Activated naive CD8-positive, alpha-beta T cell treated with anti-CD3 and anti-CD28 coated beads, Interleukin-2, amount 10 ng/mL, durations not matched to agents 7 days and 5 days (primary cell): ENCODE measurements at regions not wholly inside any gene's neighbourhood (a gene's known extent, or its start where the extent isn't known, plus 50 kb on each side); places are given as distances from the start of the nearest gene placed in this dataset.

Source experiments
- ATAC-seq: fragments of 150-1000 bp; cut with Tn5 transposase; one replicate; pipeline ENCODE4 v1.10.0; 2021; ENCODE audit warnings: low read depth, moderate library complexity
- POLR2A ChIA-PET: fragments of 350-600 bp; sonication (Branson Sonifier 250); formaldehyde crosslinking; loops from one replicate; lab custom pipeline; 2021; ENCODE audit warnings: antibody characterized with exemption; lab: Charles Lee
- DNase-seq: peaks from one replicate; pipeline ENCODE4 v3.0.0; 2021
- H3K27ac Mint-ChIP-seq: one replicate; pipeline ENCODE4 v1.8.0; 2022; ENCODE audit warnings: mild to moderate bottlenecking, mixed read lengths
- H3K27me3 Mint-ChIP-seq: one replicate; pipeline ENCODE4 v1.8.0; 2022; ENCODE audit warnings: mild to moderate bottlenecking, moderate library complexity, mixed read lengths
- H3K36me3 Mint-ChIP-seq: one replicate; pipeline ENCODE4 v1.8.0; 2021; ENCODE audit warnings: mild to moderate bottlenecking, mixed read lengths
- H3K4me1 Mint-ChIP-seq: one replicate; pipeline ENCODE4 v1.8.0; 2021; ENCODE audit warnings: mixed read lengths
- H3K4me3 Mint-ChIP-seq: one replicate; pipeline ENCODE4 v1.8.0; 2022; ENCODE audit warnings: mild to moderate bottlenecking, moderate library complexity, mixed read lengths
- H3K9me3 Mint-ChIP-seq: one replicate; pipeline ENCODE4 v1.8.0; 2021; ENCODE audit warnings: mixed read lengths

- H3K27me3 Mint-ChIP-seq, result no peaks in the 10 kb centered on the region
- H3K9me3 Mint-ChIP-seq, result peaks cover 2% of the 10 kb centered on the region
- H3K4me1 Mint-ChIP-seq, result no peaks in the 10 kb centered on the region
- no peak overlapping the region for H3K27ac Mint-ChIP-seq
- no peaks in the 10 kb centered on the region for H3K36me3 Mint-ChIP-seq
- ATAC-seq (no peak), DNase-seq (no peak)
- POLR2A ChIA-PET, result no interaction called here
- H3K4me3 Mint-ChIP-seq, result no peak overlapping the region
These were observed 222.2 kb upstream of the RBMY1B start for GRCh38 chrY:21288908-21289307.

- H3K27me3 Mint-ChIP-seq, result no peaks in the 10 kb centered on the region
- POLR2A ChIA-PET, result no interaction called here
- H3K4me1 Mint-ChIP-seq, result no peaks in the 10 kb centered on the region
- no peak overlapping the region for H3K4me3 Mint-ChIP-seq
- DNase-seq (no peak), ATAC-seq (no peak)
- H3K27ac Mint-ChIP-seq, result no peak overlapping the region
- H3K36me3 Mint-ChIP-seq, result no peaks in the 10 kb centered on the region
- peaks cover 5% of the 10 kb centered on the region for H3K9me3 Mint-ChIP-seq
These were observed 215.9 kb upstream of the RBMY1B start for GRCh38 chrY:21295206-21295605.

DNA sequence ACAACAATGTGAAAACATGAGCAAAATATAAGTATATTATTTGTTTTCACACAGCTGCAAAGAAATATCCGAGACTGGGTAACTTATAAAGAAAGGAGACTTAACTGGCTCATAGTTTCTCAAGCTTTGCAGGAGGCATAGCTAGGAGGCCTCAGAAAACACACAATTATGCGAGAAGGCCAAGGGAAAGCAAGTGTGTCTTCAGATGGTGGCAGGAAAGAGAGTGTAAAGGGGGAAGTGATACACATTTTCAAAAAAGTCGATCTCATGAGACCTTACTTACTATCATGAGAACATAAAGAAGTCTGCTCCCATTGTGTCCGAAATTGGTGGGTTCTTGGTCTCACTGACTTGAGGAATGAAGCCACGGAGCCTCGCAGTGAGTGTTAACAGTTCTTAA, 208.9 kb upstream of the RBMY1B start:
- Mint-ChIP-seq H3K9me3 (peaks cover 1% of the 10 kb centered on the region), H3K36me3 (no peaks in the 10 kb centered on the region), H3K27ac (no peak overlapping the region), H3K4me1 (no peaks in the 10 kb centered on the region), H3K27me3 (no peaks in the 10 kb centered on the region), H3K4me3 (no peak overlapping the region)
- POLR2A ChIA-PET, result no interaction called here
- ATAC-seq, result no peak
- no peak for DNase-seq

DNA sequence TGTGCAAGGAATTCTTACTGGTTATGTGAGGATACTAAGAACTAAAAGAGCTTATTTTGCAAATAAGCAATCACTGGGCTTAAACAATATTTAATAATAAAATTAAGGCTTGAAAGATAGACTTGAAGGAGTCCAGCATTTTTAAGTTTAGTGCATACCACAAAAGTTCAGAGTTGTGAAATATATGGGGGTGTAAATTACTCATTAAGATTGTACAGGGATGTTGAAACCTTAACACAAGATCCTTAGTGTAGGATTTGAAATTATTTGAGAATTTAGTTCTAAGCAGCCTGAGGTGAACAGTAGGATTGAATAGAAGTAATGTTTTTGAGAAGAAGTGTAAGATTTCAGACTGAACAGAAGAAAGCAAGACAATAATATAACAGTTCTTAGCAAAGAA, 195.8 kb upstream of the RBMY1B start:
- Mint-ChIP-seq H3K36me3 (no peaks in the 10 kb centered on the region), H3K27ac (no peak overlapping the region), H3K27me3 (no peaks in the 10 kb centered on the region), H3K4me1 (no peaks in the 10 kb centered on the region), H3K4me3 (no peak overlapping the region), H3K9me3 (peaks cover 1% of the 10 kb centered on the region)
- DNase-seq (no peak), ATAC-seq (no peak)
- POLR2A ChIA-PET, result no interaction called here
